GM19452 (cell line): ENCODE measurements at regions not wholly inside any gene's neighbourhood (a gene's known extent, or its start where the extent isn't known, plus 50 kb on each side); places are given as distances from the start of the nearest gene placed in this dataset.

ENCODE experiments used
- ATAC-seq: cut with Tn5 transposase; IDR thresholded peaks from one replicate; pipeline ENCODE4 v1.9.1; 2021; ENCODE audit not compliant: unreplicated experiment

GRCh38 chr18:76647322-76647721 is 152.3 kb upstream of the ZNF516 start:
- ATAC-seq, result no peak

- ATAC-seq, result no peak
Measured at GRCh38 chr18:76644580-76644979, 149.5 kb upstream of the ZNF516 start.

- ATAC-seq, result no peak
Measured at GRCh38 chr18:76643996-76644395, 149.0 kb upstream of the ZNF516 start.

GRCh38 chr18:76643199-76643598 is 148.2 kb upstream of the ZNF516 start:
- no peak for ATAC-seq

GRCh38 chr18:76640438-76640837 is 145.4 kb upstream of the ZNF516 start:
- no peak for ATAC-seq

- no peak for ATAC-seq
Measured at GRCh38 chr18:76634564-76634963, 139.5 kb upstream of the ZNF516 start.

- ATAC-seq, result no peak
Measured at GRCh38 chr18:76633588-76634269, 138.7 kb upstream of the ZNF516 start.

GRCh38 chr18:76627444-76627843 is 132.4 kb upstream of the ZNF516 start:
- ATAC-seq, result no peak

GRCh38 chr18:76626991-76627390 is 131.9 kb upstream of the ZNF516 start:
- ATAC-seq, result no peak

- ATAC-seq, result no peak
Measured at GRCh38 chr18:76622651-76623050, 127.6 kb upstream of the ZNF516 start.

GRCh38 chr18:76621782-76622495 is 126.9 kb upstream of the ZNF516 start:
- ATAC-seq, result no peak

- ATAC-seq, result no peak
Measured at GRCh38 chr18:76621226-76621625, 126.2 kb upstream of the ZNF516 start.

- peak; percentile 85 for ATAC-seq
Measured at GRCh38 chr18:76620321-76621170, 125.5 kb upstream of the ZNF516 start.

- no peak for ATAC-seq
Measured at GRCh38 chr18:76619621-76620315, 124.7 kb upstream of the ZNF516 start.

GRCh38 chr18:76619261-76619620 is 124.2 kb upstream of the ZNF516 start:
- no peak for ATAC-seq

GRCh38 chr18:76618721-76619120 is 123.7 kb upstream of the ZNF516 start:
- no peak for ATAC-seq

GRCh38 chr18:76616373-76616772 is 121.3 kb upstream of the ZNF516 start:
- no peak for ATAC-seq

GRCh38 chr18:76615065-76615733 is 120.2 kb upstream of the ZNF516 start:
- ATAC-seq, result no peak

GRCh38 chr18:76613755-76614120 is 118.7 kb upstream of the ZNF516 start:
- ATAC-seq, result no peak

- no peak for ATAC-seq
Measured at GRCh38 chr18:76613053-76613754, 118.2 kb upstream of the ZNF516 start.
